ENCODE measurements at regions not wholly inside any gene's neighbourhood (a gene's known extent, or its start where the extent isn't known, plus 50 kb on each side); places are given as distances from the start of the nearest gene placed in this dataset.

DNA sequence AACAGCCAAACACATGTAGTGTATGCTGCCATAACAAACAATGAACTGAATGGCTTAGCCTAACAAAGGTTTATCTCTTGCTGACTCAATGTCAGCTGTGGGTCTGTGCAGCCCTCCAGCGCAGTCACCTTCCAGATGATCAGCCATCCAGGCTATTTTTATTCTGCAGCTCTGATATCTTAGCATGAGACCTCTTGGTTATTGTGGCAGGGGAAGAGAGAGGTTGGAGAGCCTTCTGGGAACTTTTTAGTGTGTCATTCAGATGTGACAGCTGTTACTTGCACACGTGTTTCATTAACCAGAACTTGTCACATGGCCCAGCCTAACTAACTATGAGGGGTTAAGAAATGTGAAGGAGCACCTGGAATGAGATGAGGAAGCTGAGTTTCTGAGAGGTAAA, 202.5 kb downstream of the DHX35 start:
- Mint-ChIP-seq H3K9me3 (no peaks in the 10 kb centered on the region), H3K4me1 (ENCODE audit: low read depth) (no peaks in the 10 kb centered on the region), H3K4me3 (no peak overlapping the region), H3K36me3 (ENCODE audit: low read depth) (no peaks in the 10 kb centered on the region), H3K27ac (no peak overlapping the region), H3K27me3 (ENCODE audit: low read depth) (no peaks in the 10 kb centered on the region)
- DNase-seq (ENCODE audit: low spot score) = no peak

DNA sequence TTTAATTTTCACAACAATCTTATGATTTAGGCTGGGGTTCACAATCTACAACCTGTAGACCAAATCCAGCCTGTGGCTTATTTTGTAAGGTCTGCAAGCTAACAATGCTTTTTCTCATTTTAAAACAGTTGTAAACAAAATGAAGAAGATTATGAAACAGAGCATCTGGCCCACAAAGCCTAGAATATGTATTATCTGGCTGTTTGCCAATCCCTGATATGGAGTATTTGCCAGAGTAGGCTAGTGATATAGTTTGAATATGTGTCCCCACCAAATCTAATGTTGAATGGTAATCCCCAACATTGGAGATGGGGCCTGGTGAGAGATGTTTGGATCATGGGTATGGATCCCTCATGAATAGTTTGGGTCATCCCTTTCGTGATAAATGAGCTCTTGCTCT, 201.8 kb downstream of the DHX35 start:
- H3K36me3 Mint-ChIP-seq (ENCODE audit: low read depth) = no peaks in the 10 kb centered on the region
- no peak overlapping the region for H3K27ac Mint-ChIP-seq
- peaks cover 3% of the 10 kb centered on the region for H3K27me3 Mint-ChIP-seq (ENCODE audit: low read depth)
- no peak overlapping the region for H3K4me3 Mint-ChIP-seq
- no peak for DNase-seq (ENCODE audit: low spot score)
- no peaks in the 10 kb centered on the region for H3K9me3 Mint-ChIP-seq
- H3K4me1 Mint-ChIP-seq (ENCODE audit: low read depth) = no peaks in the 10 kb centered on the region

DNA sequence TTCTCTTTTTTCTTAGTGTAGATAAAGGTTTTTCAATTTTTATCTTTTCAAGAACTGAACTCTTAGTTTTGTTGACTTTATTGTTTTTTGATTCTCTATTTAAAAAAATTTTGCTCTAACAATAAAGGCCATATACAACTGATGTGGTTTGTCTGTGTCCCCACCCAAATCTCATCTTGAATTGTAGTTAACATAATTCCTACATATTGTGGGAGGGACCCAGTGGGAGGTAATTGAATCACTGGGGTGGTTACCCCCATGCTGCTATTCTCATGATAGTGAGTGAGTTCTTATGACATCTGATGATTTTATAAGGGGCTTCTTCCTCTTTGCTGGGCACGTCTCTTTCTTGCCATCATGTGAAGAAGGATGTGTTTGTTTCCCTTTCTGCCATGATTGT, 199.8 kb downstream of the DHX35 start:
- H3K4me1 Mint-ChIP-seq (ENCODE audit: low read depth) = no peaks in the 10 kb centered on the region
- peaks cover 8% of the 10 kb centered on the region for H3K27me3 Mint-ChIP-seq (ENCODE audit: low read depth)
- DNase-seq (ENCODE audit: low spot score) = no peak
- no peak overlapping the region for H3K27ac Mint-ChIP-seq
- H3K9me3 Mint-ChIP-seq = no peaks in the 10 kb centered on the region
- no peaks in the 10 kb centered on the region for H3K36me3 Mint-ChIP-seq (ENCODE audit: low read depth)
- H3K4me3 Mint-ChIP-seq = no peak overlapping the region

DNA sequence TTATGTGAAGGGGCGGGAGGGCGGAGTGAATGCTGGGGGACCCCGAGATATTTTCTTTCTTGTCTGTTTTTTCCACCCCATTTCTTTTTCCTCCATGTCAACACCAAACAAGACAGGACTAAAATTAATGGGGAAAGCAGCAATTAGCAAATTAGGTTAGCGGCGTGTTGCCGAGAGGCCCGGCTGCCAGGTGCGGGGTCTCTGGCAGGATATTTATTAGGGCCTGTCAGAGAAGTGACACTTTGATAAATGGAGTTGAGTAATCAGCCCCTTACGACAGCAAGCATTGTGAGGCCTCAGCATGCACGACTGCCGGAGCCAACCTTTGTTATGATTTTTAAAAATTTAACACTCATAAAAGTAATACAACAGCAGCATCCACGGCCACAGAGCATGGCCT, 193.8 kb downstream of the DHX35 start:
- no peaks in the 10 kb centered on the region for H3K4me1 Mint-ChIP-seq (ENCODE audit: low read depth)
- no peak for DNase-seq (ENCODE audit: low spot score)
- H3K27ac Mint-ChIP-seq = no peak overlapping the region
- no peaks in the 10 kb centered on the region for H3K9me3 Mint-ChIP-seq
- H3K36me3 Mint-ChIP-seq (ENCODE audit: low read depth) = no peaks in the 10 kb centered on the region
- H3K27me3 Mint-ChIP-seq (ENCODE audit: low read depth) = peaks cover 17% of the 10 kb centered on the region
- H3K4me3 Mint-ChIP-seq = no peak overlapping the region

DNA sequence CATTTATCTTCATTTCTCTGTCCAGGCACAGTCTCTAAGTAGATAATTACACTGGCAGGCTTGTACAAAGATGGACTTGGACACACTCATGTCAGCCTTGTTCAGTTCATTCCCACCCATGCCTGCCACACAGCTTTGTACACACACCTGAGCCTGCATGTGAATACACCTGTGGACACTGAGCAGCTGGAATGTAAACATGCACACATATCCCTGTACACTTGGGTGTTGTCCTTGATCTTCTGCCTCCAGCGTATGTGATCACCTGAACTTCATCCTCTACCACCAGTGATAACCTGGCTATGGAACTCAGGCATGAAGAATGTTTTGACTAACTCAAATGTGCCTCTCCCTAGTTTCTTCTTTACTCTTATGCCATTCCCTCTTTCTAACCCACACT, 190.6 kb downstream of the DHX35 start:
- Mint-ChIP-seq H3K27ac (no peak overlapping the region), H3K4me1 (ENCODE audit: low read depth) (no peaks in the 10 kb centered on the region), H3K36me3 (ENCODE audit: low read depth) (no peaks in the 10 kb centered on the region), H3K9me3 (no peaks in the 10 kb centered on the region), H3K4me3 (no peak overlapping the region), H3K27me3 (ENCODE audit: low read depth) (peaks cover 11% of the 10 kb centered on the region)
- no peak for DNase-seq (ENCODE audit: low spot score)

DNA sequence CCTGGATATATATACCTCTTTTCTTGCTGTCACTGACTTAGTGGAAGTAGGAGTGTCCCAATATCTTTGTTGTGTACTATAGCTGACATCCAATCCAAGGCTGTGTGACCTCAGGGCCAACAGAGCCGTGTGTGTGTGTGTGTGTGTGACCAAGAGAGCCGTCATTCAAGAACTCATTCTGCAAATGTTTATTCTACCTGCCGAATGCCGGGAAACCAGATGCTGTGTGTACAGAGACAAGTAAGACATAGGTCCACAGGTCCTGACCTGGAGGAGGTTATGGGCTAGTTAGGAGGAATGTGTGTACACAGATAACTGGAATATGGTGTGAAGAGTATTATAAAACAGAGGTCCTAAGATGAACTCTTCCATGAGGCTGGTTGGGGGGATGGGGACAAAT, 190.0 kb downstream of the DHX35 start:
- Mint-ChIP-seq H3K4me1 (ENCODE audit: low read depth) (no peaks in the 10 kb centered on the region), H3K27ac (no peak overlapping the region), H3K9me3 (no peaks in the 10 kb centered on the region), H3K27me3 (ENCODE audit: low read depth) (peaks cover 11% of the 10 kb centered on the region), H3K36me3 (ENCODE audit: low read depth) (no peaks in the 10 kb centered on the region), H3K4me3 (no peak overlapping the region)
- DNase-seq (ENCODE audit: low spot score) = no peak

DNA sequence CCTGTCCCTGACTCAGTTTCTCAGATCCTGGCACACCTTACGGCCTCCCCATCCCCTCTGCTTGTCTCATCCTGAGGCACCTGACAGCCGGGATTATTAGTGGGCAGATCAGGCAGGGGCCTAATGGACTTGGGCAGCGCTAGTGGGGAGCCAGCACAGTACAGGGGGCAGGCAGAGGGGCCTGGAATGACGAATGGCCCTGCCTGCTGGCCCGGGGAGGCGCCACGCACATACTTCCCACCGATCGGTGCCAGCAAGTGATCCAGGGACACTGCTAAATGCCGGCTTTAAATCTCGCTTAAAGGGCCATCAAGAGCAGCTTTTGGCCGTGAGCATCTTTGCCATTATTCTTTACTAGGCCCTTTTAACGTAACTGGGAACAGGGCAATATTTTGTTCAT, 188.4 kb downstream of the DHX35 start:
- no peak for DNase-seq (ENCODE audit: low spot score)
- no peaks in the 10 kb centered on the region for H3K9me3 Mint-ChIP-seq
- no peaks in the 10 kb centered on the region for H3K36me3 Mint-ChIP-seq (ENCODE audit: low read depth)
- peaks cover 5% of the 10 kb centered on the region for H3K27me3 Mint-ChIP-seq (ENCODE audit: low read depth)
- H3K4me1 Mint-ChIP-seq (ENCODE audit: low read depth) = no peaks in the 10 kb centered on the region
- no peak overlapping the region for H3K27ac Mint-ChIP-seq
- H3K4me3 Mint-ChIP-seq = no peak overlapping the region

DNA sequence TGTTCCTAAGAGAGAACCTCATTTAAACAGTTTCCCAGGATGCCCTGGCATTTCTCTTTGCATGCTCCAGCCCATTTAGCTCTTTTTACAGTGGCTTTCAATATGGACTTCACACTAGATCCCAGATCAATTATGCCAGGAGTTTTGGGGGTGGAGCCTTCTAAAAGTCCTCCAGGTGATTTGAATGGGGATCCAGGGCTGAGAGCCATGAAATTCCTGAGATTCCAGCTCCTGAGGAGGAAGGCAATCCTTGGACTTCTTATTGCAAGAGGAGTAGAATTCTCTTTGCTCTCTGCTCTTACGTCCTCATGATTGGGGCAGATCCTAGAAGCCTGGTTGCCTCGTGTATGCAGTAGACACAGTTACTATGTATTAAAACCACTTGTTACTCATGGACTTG, 184.2 kb downstream of the DHX35 start:
- no peaks in the 10 kb centered on the region for H3K27me3 Mint-ChIP-seq (ENCODE audit: low read depth)
- H3K9me3 Mint-ChIP-seq = no peaks in the 10 kb centered on the region
- H3K4me3 Mint-ChIP-seq = no peak overlapping the region
- H3K4me1 Mint-ChIP-seq (ENCODE audit: low read depth) = no peaks in the 10 kb centered on the region
- no peak overlapping the region for H3K27ac Mint-ChIP-seq
- no peak for DNase-seq (ENCODE audit: low spot score)
- H3K36me3 Mint-ChIP-seq (ENCODE audit: low read depth) = no peaks in the 10 kb centered on the region

DNA sequence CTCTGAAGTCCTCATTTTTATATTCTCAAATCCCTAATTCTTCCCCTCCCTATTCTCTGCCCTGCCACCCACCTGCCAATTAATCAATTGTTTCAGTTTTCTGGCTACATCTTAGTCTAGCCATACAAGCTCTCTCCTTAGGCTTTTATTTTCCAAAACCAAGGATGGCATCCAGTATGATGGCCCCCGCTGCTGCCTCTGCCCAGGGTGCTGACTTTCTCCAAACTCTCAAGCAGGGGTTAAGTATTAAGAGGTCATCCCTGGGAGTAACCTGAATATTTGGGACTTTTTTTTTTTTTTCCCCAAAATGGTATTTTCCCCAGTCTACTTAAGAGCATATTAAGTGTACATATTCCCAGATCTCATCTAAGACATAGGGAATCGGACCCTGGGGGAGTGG, 183.8 kb downstream of the DHX35 start:
- no peak for DNase-seq (ENCODE audit: low spot score)
- H3K4me3 Mint-ChIP-seq = no peak overlapping the region
- H3K9me3 Mint-ChIP-seq = no peaks in the 10 kb centered on the region
- no peaks in the 10 kb centered on the region for H3K36me3 Mint-ChIP-seq (ENCODE audit: low read depth)
- no peaks in the 10 kb centered on the region for H3K4me1 Mint-ChIP-seq (ENCODE audit: low read depth)
- H3K27ac Mint-ChIP-seq = no peak overlapping the region
- no peaks in the 10 kb centered on the region for H3K27me3 Mint-ChIP-seq (ENCODE audit: low read depth)

DNA sequence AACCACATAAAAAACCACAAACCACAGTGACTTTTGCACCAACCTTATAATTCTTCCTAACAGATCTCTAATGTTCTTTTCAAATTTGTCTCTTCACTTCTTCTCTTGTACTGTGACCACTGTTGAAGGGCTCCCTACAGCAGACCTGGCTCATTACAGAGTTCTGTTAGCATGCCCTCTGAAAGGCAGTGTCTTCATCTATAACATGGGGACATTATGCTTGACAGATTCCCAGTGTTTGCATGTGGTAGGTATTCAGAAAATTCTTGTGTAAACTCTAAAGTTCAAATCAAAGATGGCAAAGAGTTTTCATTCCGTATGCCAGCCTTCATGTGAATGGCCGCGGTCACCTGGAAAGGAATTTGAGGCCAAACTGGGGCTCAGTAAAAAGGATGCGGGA, 182.6 kb downstream of the DHX35 start:
- Mint-ChIP-seq H3K9me3 (no peaks in the 10 kb centered on the region), H3K36me3 (ENCODE audit: low read depth) (no peaks in the 10 kb centered on the region), H3K4me3 (no peak overlapping the region), H3K4me1 (ENCODE audit: low read depth) (no peaks in the 10 kb centered on the region), H3K27me3 (ENCODE audit: low read depth) (no peaks in the 10 kb centered on the region), H3K27ac (no peak overlapping the region)
- DNase-seq (ENCODE audit: low spot score) = no peak

DNA sequence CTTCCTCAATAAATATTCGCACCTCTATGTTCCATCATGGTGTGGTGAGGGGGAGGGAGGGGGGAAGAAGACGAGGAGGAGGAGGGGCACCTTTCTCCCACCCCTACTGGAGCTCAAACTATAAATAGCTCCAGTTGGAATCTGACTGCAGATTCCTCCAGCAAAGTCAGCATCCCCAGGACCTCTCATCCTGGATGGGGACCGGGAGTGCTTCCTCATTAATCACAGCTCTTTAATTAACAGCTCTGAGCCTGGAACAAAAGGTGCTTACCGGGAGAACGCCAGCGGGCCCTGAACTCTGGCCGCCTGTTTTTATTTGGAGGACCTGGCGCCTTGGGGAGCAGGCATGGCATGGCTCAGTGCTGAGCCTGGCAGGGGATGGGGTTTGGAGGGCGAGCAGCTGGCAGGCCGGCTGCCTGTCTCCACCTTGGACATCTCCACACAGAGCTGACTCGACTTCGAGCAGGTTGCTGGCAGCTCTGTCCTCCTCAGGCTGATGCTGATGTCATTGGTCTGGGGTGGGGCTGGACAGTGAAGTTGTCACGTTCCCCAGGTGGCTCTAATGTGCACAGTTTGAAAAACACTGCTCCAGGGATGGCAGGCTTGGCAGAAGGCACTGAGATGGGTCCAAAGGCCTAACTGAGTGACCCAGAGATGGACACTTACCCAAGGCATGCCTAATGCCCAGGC, 180.4 kb downstream of the DHX35 start:
- H3K4me1 Mint-ChIP-seq (ENCODE audit: low read depth) = no peaks in the 10 kb centered on the region
- no peaks in the 10 kb centered on the region for H3K9me3 Mint-ChIP-seq
- no peak overlapping the region for H3K4me3 Mint-ChIP-seq
- H3K36me3 Mint-ChIP-seq (ENCODE audit: low read depth) = no peaks in the 10 kb centered on the region
- no peaks in the 10 kb centered on the region for H3K27me3 Mint-ChIP-seq (ENCODE audit: low read depth)
- H3K27ac Mint-ChIP-seq = no peak overlapping the region
- no peak for DNase-seq (ENCODE audit: low spot score)

DNA sequence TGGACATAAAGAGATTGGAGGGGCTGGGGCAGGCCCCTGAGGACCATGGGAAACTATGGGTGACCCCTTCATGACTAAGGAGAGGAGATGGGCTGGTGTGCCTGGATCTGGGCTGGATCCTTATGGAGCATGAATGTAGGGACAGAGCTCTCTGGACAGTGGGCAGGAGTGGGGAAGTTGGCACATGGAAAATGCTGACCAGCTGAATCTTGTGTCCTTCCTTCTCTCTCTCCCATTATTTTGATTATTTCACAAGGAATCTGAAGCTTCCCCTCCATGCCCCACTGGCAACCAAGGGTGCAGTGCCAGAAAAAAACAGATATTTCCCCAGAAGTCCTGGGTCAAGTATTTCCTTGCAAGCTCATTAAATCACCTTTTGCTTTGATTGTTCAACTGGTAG, 175.2 kb downstream of the DHX35 start:
- no peaks in the 10 kb centered on the region for H3K9me3 Mint-ChIP-seq
- no peaks in the 10 kb centered on the region for H3K4me1 Mint-ChIP-seq (ENCODE audit: low read depth)
- DNase-seq (ENCODE audit: low spot score) = no peak
- H3K27me3 Mint-ChIP-seq (ENCODE audit: low read depth) = no peaks in the 10 kb centered on the region
- H3K27ac Mint-ChIP-seq = no peak overlapping the region
- H3K4me3 Mint-ChIP-seq = no peak overlapping the region
- H3K36me3 Mint-ChIP-seq (ENCODE audit: low read depth) = no peaks in the 10 kb centered on the region

DNA sequence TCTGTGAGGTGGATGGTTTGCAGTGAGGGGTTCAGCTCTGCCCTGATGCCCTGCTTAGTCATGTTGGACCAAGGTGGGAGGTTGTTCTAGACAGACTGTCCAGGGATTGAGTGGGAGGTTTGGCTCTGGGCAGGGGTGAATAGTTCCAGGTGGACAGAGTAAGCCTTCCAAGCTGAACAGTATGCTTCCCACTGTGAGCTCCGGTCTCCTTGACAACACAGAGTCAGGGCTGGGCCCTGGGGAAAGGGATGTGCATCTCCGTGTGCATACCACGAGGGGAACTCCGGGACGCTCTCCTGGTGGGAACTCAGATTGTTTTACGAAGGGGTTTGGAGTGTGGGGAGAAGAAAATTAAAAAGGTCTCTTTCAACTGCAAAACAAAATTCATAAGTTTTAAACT, 174.7 kb downstream of the DHX35 start:
- Mint-ChIP-seq H3K27ac (no peak overlapping the region), H3K36me3 (ENCODE audit: low read depth) (no peaks in the 10 kb centered on the region), H3K4me1 (ENCODE audit: low read depth) (no peaks in the 10 kb centered on the region), H3K4me3 (no peak overlapping the region), H3K9me3 (no peaks in the 10 kb centered on the region), H3K27me3 (ENCODE audit: low read depth) (no peaks in the 10 kb centered on the region)
- no peak for DNase-seq (ENCODE audit: low spot score)

DNA sequence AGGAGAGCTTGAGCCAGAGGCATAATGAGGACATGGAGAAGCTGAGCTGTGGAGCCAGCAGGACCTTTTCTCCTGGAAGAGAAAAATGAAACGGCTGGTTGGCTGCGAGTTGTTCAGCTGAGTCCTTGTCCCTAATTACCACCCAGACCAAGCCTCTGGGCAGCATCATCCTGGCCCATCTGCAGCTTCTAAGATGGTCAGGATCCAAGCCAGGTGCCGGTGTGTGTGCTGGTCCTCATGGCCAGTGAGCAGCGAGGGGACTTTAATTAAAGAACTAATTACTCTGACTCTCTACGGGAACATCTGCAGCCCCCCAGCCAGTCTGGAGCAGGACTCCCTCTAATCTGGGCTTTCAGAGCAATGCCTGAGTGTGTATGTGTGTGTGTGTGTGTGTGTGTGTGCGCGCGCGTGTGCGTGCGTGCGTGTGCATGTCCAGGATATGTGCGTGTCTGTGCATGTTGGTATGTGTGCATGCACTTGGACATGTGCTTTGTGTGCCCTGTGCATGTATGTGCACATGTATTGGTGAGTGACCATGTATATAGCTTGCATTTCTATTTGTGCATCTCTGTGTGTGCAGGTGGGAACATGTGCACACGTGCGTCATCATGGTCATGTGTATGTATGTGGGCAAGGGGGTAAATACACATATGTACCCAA, 173.9 kb downstream of the DHX35 start:
- no peaks in the 10 kb centered on the region for H3K9me3 Mint-ChIP-seq
- no peaks in the 10 kb centered on the region for H3K36me3 Mint-ChIP-seq (ENCODE audit: low read depth)
- no peaks in the 10 kb centered on the region for H3K4me1 Mint-ChIP-seq (ENCODE audit: low read depth)
- H3K27ac Mint-ChIP-seq = no peak overlapping the region
- DNase-seq (ENCODE audit: low spot score) = no peak
- no peak overlapping the region for H3K4me3 Mint-ChIP-seq
- no peaks in the 10 kb centered on the region for H3K27me3 Mint-ChIP-seq (ENCODE audit: low read depth)

DNA sequence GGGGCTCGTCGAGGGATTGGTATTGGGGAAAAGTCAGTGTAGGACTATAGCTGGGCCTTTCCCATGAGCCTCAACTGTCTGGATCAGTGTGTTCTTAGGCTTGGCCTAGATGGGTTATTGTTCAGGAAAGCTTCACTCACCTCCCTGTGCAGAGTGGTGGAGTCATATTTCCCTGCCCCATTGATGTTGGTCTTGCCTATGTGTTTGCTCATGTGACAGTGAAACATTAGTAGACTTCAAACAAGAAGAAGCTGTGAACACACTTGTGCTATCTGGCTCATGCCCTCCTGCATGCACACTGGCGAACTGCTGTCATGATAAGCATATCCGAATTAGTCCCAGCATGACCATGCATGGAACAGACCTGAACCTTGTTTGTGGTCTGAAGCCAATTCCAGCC, 171.1 kb downstream of the DHX35 start:
- no peaks in the 10 kb centered on the region for H3K36me3 Mint-ChIP-seq (ENCODE audit: low read depth)
- no peaks in the 10 kb centered on the region for H3K9me3 Mint-ChIP-seq
- no peak overlapping the region for H3K4me3 Mint-ChIP-seq
- no peak for DNase-seq (ENCODE audit: low spot score)
- H3K27ac Mint-ChIP-seq = no peak overlapping the region
- H3K27me3 Mint-ChIP-seq (ENCODE audit: low read depth) = no peaks in the 10 kb centered on the region
- H3K4me1 Mint-ChIP-seq (ENCODE audit: low read depth) = no peaks in the 10 kb centered on the region

Measured in T-helper 2 cell treated with Interferon-gamma antibody and Interleukin-4, amounts not matched to agents 5 μg/mL and 100 μg/mL, for 36 hours (primary cell).